ENCODE measurements at regions not wholly inside any gene's neighbourhood (a gene's known extent, or its start where the extent isn't known, plus 50 kb on each side); places are given as distances from the start of the nearest gene placed in this dataset.

DNA sequence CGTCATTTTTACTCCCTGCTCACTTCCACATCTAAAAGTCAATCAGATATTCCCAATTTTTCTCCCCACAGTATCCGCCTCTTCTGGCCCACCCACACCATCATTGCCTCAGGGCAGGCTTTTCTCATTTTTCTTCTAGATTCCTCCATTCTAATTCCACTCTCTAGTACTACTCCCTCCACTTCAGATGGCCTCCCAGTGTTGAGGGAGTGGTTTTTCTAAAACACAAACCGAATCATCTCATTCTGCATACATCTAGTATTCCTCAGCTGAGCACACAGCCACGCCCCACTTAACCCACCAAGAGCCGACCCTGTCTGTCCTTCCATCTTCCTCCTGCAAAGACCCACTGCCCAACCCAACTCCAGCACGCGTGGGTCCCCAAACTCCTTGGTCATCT, 314.9 kb upstream of the NPVF start:
- H3K4me1 Mint-ChIP-seq (ENCODE audit: low read depth), result no peaks in the 10 kb centered on the region
- H3K27me3 Mint-ChIP-seq, result peaks cover 3% of the 10 kb centered on the region
- POLR2A ChIA-PET, result no interaction called here
- H3K36me3 Mint-ChIP-seq (ENCODE audit: low read depth), result no peaks in the 10 kb centered on the region
- intact Hi-C loops (cut with micrococcal nuclease), result no loop called here
- DNase-seq (no peak), ATAC-seq (no peak)
- no peak overlapping the region for H3K27ac Mint-ChIP-seq
- CTCF ChIA-PET, result interaction anchor here (1.0 kb wide), 1 partner anchor 22 kb away, joined by 3 read pairs; no protein-coding TSS in a partner anchor
- no peaks in the 10 kb centered on the region for H3K9me3 Mint-ChIP-seq
- TF ChIP-seq, protein P1, sequence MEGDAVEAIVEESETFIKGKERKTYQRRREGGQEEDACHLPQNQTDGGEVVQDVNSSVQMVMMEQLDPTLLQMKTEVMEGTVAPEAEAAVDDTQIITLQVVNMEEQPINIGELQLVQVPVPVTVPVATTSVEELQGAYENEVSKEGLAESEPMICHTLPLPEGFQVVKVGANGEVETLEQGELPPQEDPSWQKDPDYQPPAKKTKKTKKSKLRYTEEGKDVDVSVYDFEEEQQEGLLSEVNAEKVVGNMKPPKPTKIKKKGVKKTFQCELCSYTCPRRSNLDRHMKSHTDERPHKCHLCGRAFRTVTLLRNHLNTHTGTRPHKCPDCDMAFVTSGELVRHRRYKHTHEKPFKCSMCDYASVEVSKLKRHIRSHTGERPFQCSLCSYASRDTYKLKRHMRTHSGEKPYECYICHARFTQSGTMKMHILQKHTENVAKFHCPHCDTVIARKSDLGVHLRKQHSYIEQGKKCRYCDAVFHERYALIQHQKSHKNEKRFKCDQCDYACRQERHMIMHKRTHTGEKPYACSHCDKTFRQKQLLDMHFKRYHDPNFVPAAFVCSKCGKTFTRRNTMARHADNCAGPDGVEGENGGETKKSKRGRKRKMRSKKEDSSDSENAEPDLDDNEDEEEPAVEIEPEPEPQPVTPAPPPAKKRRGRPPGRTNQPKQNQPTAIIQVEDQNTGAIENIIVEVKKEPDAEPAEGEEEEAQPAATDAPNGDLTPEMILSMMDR (IDR thresholded peaks at IDR 0.05), result no peak
- H3K4me3 Mint-ChIP-seq, result no peak overlapping the region

DNA sequence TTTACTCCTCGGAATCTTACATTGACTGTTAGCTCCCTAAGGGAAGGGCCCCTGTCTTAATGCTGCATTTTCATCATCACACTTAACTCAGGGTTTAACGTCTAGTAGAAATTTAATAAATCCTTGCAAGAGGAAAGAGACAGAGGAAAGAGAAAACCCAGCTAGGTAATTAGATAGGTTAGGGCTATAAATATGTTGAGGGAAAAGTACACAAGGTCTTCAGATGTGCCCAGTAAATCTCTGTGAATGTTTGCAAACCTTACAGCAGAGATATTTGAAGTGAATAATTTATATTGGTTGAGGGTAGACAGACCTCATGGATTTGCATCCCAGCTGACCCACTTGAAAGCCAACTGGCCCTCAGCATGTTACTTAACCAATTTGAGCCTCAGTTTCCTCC, 315.5 kb upstream of the NPVF start:
- intact Hi-C loops (cut with micrococcal nuclease), result no loop called here

DNA sequence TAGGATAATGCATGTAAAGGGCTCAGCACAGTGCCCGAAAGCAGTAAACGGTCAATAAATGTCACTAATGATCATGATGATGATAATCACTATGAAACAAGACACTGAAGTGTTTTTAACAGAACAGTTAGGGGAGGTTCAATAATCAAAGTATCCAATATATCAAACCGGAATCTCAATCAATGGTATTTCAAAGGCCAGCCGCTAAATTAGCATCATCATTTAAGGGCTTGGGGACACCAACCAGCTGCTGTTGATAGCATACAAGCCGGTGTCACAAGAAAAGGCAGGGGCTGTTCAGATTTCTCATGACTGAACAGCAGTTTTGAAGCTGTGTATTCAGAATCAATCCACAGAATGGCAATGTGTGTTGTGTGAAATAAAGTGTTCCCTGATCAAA, 316.0 kb upstream of the NPVF start:
- ATAC-seq, result no peak
- intact Hi-C loops (cut with micrococcal nuclease), result no loop called here
- Mint-ChIP-seq H3K4me1 (ENCODE audit: low read depth) (no peaks in the 10 kb centered on the region), H3K27me3 (peaks cover 3% of the 10 kb centered on the region), H3K27ac (no peak overlapping the region), H3K9me3 (no peaks in the 10 kb centered on the region), H3K36me3 (ENCODE audit: low read depth) (no peaks in the 10 kb centered on the region), H3K4me3 (no peak overlapping the region)
- TF ChIP-seq, protein P1 (IDR thresholded peaks at IDR 0.05), result no peak
- POLR2A ChIA-PET, result no interaction called here
- DNase-seq, result no peak
- CTCF ChIA-PET, result interaction anchor here (1.0 kb wide), 2 partner anchors 21 to 176 kb away, joined by 3 read pairs; no protein-coding TSS in a partner anchor

More for the DNA sequence above, 315.5 kb upstream of the NPVF start:
- H3K27ac Mint-ChIP-seq, result no peak overlapping the region
- CTCF ChIA-PET, result interaction anchor here (1.0 kb wide), 1 partner anchor 22 kb away, joined by 3 read pairs; no protein-coding TSS in a partner anchor
- H3K9me3 Mint-ChIP-seq, result no peaks in the 10 kb centered on the region
- no peaks in the 10 kb centered on the region for H3K4me1 Mint-ChIP-seq (ENCODE audit: low read depth)
- TF ChIP-seq, protein P1 (IDR thresholded peaks at IDR 0.05), result no peak
- H3K4me3 Mint-ChIP-seq, result no peak overlapping the region
- no peak for DNase-seq
- POLR2A ChIA-PET, result no interaction called here
- H3K36me3 Mint-ChIP-seq (ENCODE audit: low read depth), result no peaks in the 10 kb centered on the region
- peaks cover 3% of the 10 kb centered on the region for H3K27me3 Mint-ChIP-seq
- no peak for ATAC-seq

DNA sequence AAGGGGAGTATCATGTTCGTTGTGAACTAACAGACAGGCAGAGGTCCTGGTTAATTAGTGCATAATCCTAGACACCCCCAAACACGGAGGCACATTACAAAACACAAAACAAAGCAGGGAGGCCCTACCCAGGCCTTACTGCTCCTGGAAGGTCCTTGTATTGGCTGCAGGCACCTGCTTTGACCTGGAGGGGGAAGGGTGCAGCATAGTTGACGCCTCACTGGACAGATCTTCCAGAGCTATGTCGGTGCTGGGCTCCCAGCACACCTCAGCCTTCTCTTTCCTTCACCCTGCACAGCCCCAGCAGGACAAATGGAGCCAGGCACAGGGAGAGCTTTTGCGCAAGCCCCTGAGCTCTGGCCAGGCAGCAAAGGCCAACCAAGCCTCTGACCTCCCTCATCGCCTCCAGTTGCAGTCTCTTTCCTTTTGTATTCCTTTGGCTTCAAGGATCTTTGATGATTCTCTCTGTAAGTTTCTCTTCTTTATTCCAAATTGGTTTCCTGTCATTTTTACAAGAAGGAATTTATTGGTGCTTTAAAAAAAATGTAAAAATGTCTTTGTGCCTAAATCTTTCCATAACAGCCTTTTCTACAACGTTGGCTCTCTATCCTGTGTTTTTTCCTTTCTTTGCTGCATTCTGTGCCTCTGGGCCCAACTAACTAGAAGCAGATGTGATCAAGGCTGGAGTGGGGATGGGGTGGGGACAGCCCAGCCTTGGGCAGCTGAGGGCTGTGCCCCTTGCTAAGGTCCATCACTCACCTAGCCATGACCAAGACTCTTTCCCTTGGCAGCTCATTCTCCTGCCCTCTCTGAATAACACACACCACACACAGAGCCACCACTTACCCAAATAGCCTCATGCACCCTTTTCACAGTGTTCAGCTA, 317.1 kb upstream of the NPVF start:
- no peak overlapping the region for H3K27ac Mint-ChIP-seq
- TF ChIP-seq, protein P1 (IDR thresholded peaks at IDR 0.05), result no peak
- no peak for ATAC-seq
- H3K36me3 Mint-ChIP-seq (ENCODE audit: low read depth), result no peaks in the 10 kb centered on the region
- intact Hi-C loops (cut with micrococcal nuclease), result no loop called here
- peaks cover 5% of the 10 kb centered on the region for H3K27me3 Mint-ChIP-seq
- H3K4me1 Mint-ChIP-seq (ENCODE audit: low read depth), result no peaks in the 10 kb centered on the region
- DNase-seq, result no peak
- H3K9me3 Mint-ChIP-seq, result no peaks in the 10 kb centered on the region
- H3K4me3 Mint-ChIP-seq, result no peak overlapping the region
- CTCF ChIA-PET, result interaction anchor here (0.7 to 1.1 kb wide), 3 partner anchors 20 to 175 kb away, joined by 3 to 5 read pairs (median 3); no protein-coding TSS in a partner anchor
- POLR2A ChIA-PET, result no interaction called here

DNA sequence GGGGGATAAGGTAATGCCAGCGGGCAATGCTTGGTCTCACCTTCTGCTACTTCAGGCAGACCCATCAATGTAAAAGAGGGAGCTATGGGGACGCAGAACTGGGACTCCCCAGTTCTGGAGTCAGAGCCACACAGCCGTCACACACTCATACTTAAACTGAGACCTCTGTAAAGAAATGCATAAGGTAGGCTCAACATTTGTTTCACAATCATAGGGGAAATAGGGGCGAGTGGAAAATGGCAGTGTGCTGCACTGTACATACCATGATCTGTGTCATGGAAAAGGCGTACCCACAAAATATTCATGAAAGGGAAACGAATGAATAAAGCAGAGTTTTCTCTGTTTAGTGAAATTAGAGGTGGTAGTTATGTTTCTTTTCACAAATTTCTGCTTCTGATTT, 318.0 kb upstream of the NPVF start:
- TF ChIP-seq, protein P1 (IDR thresholded peaks at IDR 0.05), result no peak
- no peak overlapping the region for H3K27ac Mint-ChIP-seq
- no peaks in the 10 kb centered on the region for H3K36me3 Mint-ChIP-seq (ENCODE audit: low read depth)
- no peaks in the 10 kb centered on the region for H3K4me1 Mint-ChIP-seq (ENCODE audit: low read depth)
- DNase-seq, result no peak
- no peaks in the 10 kb centered on the region for H3K9me3 Mint-ChIP-seq
- H3K4me3 Mint-ChIP-seq, result no peak overlapping the region
- POLR2A ChIA-PET, result no interaction called here
- CTCF ChIA-PET, result interaction anchor here (1.1 kb wide), 1 partner anchor 19 kb away, joined by 5 read pairs; no protein-coding TSS in a partner anchor
- peaks cover 5% of the 10 kb centered on the region for H3K27me3 Mint-ChIP-seq
- intact Hi-C loops (cut with micrococcal nuclease), result no loop called here
- no peak for ATAC-seq

Measured in activated CD8-positive, alpha-beta T cell treated with anti-CD3 and anti-CD28 coated beads for 36 hours (primary cell).